HG02610 (cell line): ENCODE measurements at regions not wholly inside any gene's neighbourhood (a gene's known extent, or its start where the extent isn't known, plus 50 kb on each side); places are given as distances from the start of the nearest gene placed in this dataset.
"Not testable (repeated sequence)": the region's sequence is repeated elsewhere in the genome, so short reads cannot be mapped to it uniquely, and the experiment has no call there.

ENCODE experiments used
- ATAC-seq: cut with Tn5 transposase; IDR thresholded peaks from one replicate; pipeline ENCODE4 v1.9.1; 2021; ENCODE audit warnings: mild to moderate bottlenecking, moderate library complexity; ENCODE audit not compliant: unreplicated experiment

- peak; percentile 17 for ATAC-seq
These were observed 303.9 kb downstream of the OTUD1 start for GRCh38 chr10:23742807-23743206.

- no peak for ATAC-seq
These were observed 315.3 kb downstream of the OTUD1 start for GRCh38 chr10:23754179-23754578.

- ATAC-seq, result no peak
These were observed 316.1 kb downstream of the OTUD1 start for GRCh38 chr10:23754941-23755340.

GRCh38 chr10:23755556-23755955, 316.7 kb downstream of the OTUD1 start:
- no peak for ATAC-seq

- no peak for ATAC-seq
These were observed 329.4 kb downstream of the OTUD1 start for GRCh38 chr10:23768281-23768680.

- ATAC-seq, result no peak
These were observed 338.3 kb downstream of the OTUD1 start for GRCh38 chr10:23777153-23777552.

- ATAC-seq, result no peak
These were observed 340.4 kb downstream of the OTUD1 start for GRCh38 chr10:23779301-23779700.

GRCh38 chr10:23780331-23780730, 341.5 kb downstream of the OTUD1 start:
- no peak for ATAC-seq

GRCh38 chr10:23786594-23786993, 347.7 kb downstream of the OTUD1 start:
- ATAC-seq, result no peak

- ATAC-seq, result no peak
These were observed 354.7 kb downstream of the OTUD1 start for GRCh38 chr10:23793577-23793976.

- not testable (repeated sequence) for ATAC-seq
These were observed 358.6 kb downstream of the OTUD1 start for GRCh38 chr10:23797452-23797851.

- ATAC-seq, result no peak
These were observed 365.2 kb downstream of the OTUD1 start for GRCh38 chr10:23804125-23804524.

- ATAC-seq, result no peak
These were observed 374.8 kb downstream of the OTUD1 start for GRCh38 chr10:23813687-23814086.

GRCh38 chr10:23818484-23818883, 379.6 kb downstream of the OTUD1 start:
- no peak for ATAC-seq

GRCh38 chr10:23820792-23821191, 381.9 kb downstream of the OTUD1 start:
- ATAC-seq, result no peak

GRCh38 chr10:23824822-23825221, 384.1 kb upstream of the KIAA1217 start:
- no peak for ATAC-seq

- no peak for ATAC-seq
These were observed 382.5 kb upstream of the KIAA1217 start for GRCh38 chr10:23826421-23826820.

- no peak for ATAC-seq
These were observed 379.4 kb upstream of the KIAA1217 start for GRCh38 chr10:23829556-23829955.

GRCh38 chr10:23834091-23834490, 374.8 kb upstream of the KIAA1217 start:
- ATAC-seq, result no peak

- ATAC-seq, result no peak
These were observed 358.3 kb upstream of the KIAA1217 start for GRCh38 chr10:23850631-23851030.

- ATAC-seq, result no peak
These were observed 349.3 kb upstream of the KIAA1217 start for GRCh38 chr10:23859598-23859997.

- no peak for ATAC-seq
These were observed 344.2 kb upstream of the KIAA1217 start for GRCh38 chr10:23864631-23865147.

- not testable (repeated sequence) for ATAC-seq
These were observed 342.0 kb upstream of the KIAA1217 start for GRCh38 chr10:23866985-23867384.
